NCI-H82 treated with DMSO at 0.1 percent for 48 hours (cell line): ENCODE measurements at regions not wholly inside any gene's neighbourhood (a gene's known extent, or its start where the extent isn't known, plus 50 kb on each side); places are given as distances from the start of the nearest gene placed in this dataset.
A peak's percentile ranks its signal among the peaks of the same experiment; 100 is the strongest.

ENCODE experiments used
- DNase-seq: peaks from one replicate; lab custom pipeline; 2025; ENCODE audit not compliant: unreplicated experiment; lab: John Stamatoyannopoulos, UW

GRCh38 chr3:24965706-24966385, 462.2 kb upstream of the RARB start:
- DNase-seq, result no peak

GRCh38 chr3:24968036-24968435, 460.0 kb upstream of the RARB start:
- DNase-seq, result no peak

- DNase-seq, result no peak
These were observed 455.6 kb upstream of the RARB start for GRCh38 chr3:24972491-24972890.

GRCh38 chr3:24981309-24981708, 446.8 kb upstream of the RARB start:
- no peak for DNase-seq

GRCh38 chr3:24981924-24982323, 446.1 kb upstream of the RARB start:
- DNase-seq, result no peak

GRCh38 chr3:24985668-24986067, 442.4 kb upstream of the RARB start:
- DNase-seq, result no peak

- no peak for DNase-seq
These were observed 441.5 kb upstream of the RARB start for GRCh38 chr3:24986612-24987011.

- DNase-seq, result no peak
These were observed 428.7 kb upstream of the RARB start for GRCh38 chr3:24999357-24999756.

GRCh38 chr3:25000971-25001591, 427.0 kb upstream of the RARB start:
- DNase-seq, result no peak

GRCh38 chr3:25002052-25002451, 426.0 kb upstream of the RARB start:
- DNase-seq, result no peak

GRCh38 chr3:25007974-25008658, 419.9 kb upstream of the RARB start:
- DNase-seq, result no peak

GRCh38 chr3:25009665-25010064, 418.4 kb upstream of the RARB start:
- no peak for DNase-seq

- no peak for DNase-seq
These were observed 412.5 kb upstream of the RARB start for GRCh38 chr3:25015599-25015998.

- no peak for DNase-seq
These were observed 409.2 kb upstream of the RARB start for GRCh38 chr3:25018909-25019308.

- DNase-seq, result no peak
These were observed 408.6 kb upstream of the RARB start for GRCh38 chr3:25019506-25019905.

- no peak for DNase-seq
These were observed 406.2 kb upstream of the RARB start for GRCh38 chr3:25021816-25022215.

- DNase-seq, result peak; percentile 75
These were observed 404.2 kb upstream of the RARB start for GRCh38 chr3:25023876-25024275.

GRCh38 chr3:25025236-25025635, 402.8 kb upstream of the RARB start:
- no peak for DNase-seq

GRCh38 chr3:25027650-25028049, 400.4 kb upstream of the RARB start:
- no peak for DNase-seq

GRCh38 chr3:25029820-25030219, 398.2 kb upstream of the RARB start:
- no peak for DNase-seq

GRCh38 chr3:25032344-25032743, 395.7 kb upstream of the RARB start:
- no peak for DNase-seq

- peak; percentile 32 for DNase-seq
These were observed 394.5 kb upstream of the RARB start for GRCh38 chr3:25033407-25034029.
